Vagina (tissue), 2 donors: ENCODE measurements at regions not wholly inside any gene's neighbourhood (a gene's known extent, or its start where the extent isn't known, plus 50 kb on each side); places are given as distances from the start of the nearest gene placed in this dataset.

Source experiments
- POLR2A ChIP-seq, 2 donors: fragments of 450-650 bp; IDR thresholded peaks; one replicate each; pipeline ENCODE4 v1.6.1; 2017; ENCODE audit warnings: antibody characterized with exemption in 2 of 2, mild to moderate bottlenecking in 2 of 2, moderate library complexity in 2 of 2
- POLR2AphosphoS5 ChIP-seq, 2 donors: sonication (generic); formaldehyde crosslinking; IDR thresholded peaks; one replicate each; pipeline ENCODE4 v1.9.0; 2017; ENCODE audit warnings: antibody characterized with exemption in 2 of 2, mild to moderate bottlenecking in 2 of 2, low read depth in 1 of 2; ENCODE audit not compliant: insufficient read depth in 1 of 2
- TF ChIP-seq, protein P1 (sequence below), 3 experiments: fragments of 450-650 bp in 2 of 3; fragments of 200-600 bp in 1 of 3; sonication (generic) in 1 of 3; IDR thresholded peaks; one replicate each; pipeline ENCODE4 v1.5.1; 2017 to 2019; ENCODE audit warnings: antibody characterized with exemption in 3 of 3, mild to moderate bottlenecking in 2 of 3, moderate library complexity in 2 of 3

DNA sequence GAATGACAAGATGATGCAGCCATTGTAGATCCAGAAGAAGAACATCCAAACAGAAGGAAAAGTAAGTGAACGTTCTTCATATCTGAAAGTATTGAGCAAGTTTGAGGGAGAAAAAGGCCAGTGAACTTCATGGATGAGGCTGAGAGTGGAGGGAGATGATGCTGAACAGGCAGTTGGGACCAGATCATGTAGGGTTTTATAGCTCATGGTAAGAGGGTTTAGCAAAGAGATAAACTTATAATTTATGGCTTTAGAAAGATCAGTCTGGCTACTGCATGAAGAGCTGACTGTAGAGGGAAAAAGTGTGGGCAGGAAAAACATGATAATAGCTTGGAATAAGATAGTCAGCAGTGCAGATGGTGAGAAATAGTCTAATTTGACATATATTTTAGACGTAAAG is 192.6 kb upstream of the LPP start:
- no peak for TF ChIP-seq POLR2A (IDR thresholded peaks at IDR 0.05)
- TF ChIP-seq, protein P1, sequence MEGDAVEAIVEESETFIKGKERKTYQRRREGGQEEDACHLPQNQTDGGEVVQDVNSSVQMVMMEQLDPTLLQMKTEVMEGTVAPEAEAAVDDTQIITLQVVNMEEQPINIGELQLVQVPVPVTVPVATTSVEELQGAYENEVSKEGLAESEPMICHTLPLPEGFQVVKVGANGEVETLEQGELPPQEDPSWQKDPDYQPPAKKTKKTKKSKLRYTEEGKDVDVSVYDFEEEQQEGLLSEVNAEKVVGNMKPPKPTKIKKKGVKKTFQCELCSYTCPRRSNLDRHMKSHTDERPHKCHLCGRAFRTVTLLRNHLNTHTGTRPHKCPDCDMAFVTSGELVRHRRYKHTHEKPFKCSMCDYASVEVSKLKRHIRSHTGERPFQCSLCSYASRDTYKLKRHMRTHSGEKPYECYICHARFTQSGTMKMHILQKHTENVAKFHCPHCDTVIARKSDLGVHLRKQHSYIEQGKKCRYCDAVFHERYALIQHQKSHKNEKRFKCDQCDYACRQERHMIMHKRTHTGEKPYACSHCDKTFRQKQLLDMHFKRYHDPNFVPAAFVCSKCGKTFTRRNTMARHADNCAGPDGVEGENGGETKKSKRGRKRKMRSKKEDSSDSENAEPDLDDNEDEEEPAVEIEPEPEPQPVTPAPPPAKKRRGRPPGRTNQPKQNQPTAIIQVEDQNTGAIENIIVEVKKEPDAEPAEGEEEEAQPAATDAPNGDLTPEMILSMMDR (IDR thresholded peaks at IDR 0.05): no peak
- no peak for TF ChIP-seq POLR2AphosphoS5 (IDR thresholded peaks at IDR 0.05; ENCODE audit: insufficient read depth in 1 of 2, low read depth in 1 of 2)
